D341Med (cell line): ENCODE measurements at regions not wholly inside any gene's neighbourhood (a gene's known extent, or its start where the extent isn't known, plus 50 kb on each side); places are given as distances from the start of the nearest gene placed in this dataset.
"Not testable (repeated sequence)": the region's sequence is repeated elsewhere in the genome, so short reads cannot be mapped to it uniquely, and the experiment has no call there.

Experiments used
- DNase-seq: peaks from one replicate; pipeline ENCODE4 v3.0.0; 2012; ENCODE audit warnings: low spot score

- not testable (repeated sequence) for DNase-seq
Measured at GRCh38 chr6:82816243-82816642, 249.4 kb downstream of the UBE3D start.

GRCh38 chr6:82818727-82819126 lies 246.9 kb downstream of the UBE3D start:
- no peak for DNase-seq

GRCh38 chr6:82823361-82823760 lies 242.3 kb downstream of the UBE3D start:
- DNase-seq, result no peak

DNA sequence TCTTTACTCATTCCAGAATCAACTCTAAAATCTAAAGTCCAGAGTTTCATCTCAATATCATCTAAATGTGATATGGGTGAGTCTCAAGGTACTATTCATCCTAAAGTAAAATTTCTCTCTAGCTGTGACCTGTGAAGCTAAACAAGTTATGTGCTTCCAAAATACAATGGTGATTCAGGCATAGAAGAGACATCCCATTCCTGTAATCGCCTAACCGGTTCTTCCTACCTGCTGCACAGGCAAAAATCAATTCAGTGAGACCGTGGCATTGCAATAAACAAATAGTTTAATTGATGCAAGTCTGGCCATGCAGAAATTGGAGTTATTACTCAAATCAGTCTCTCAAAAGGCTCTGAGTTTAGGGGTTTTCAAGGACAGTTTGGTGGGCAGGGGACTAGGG lies 232.8 kb downstream of the UBE3D start:
- no peak for DNase-seq

DNA sequence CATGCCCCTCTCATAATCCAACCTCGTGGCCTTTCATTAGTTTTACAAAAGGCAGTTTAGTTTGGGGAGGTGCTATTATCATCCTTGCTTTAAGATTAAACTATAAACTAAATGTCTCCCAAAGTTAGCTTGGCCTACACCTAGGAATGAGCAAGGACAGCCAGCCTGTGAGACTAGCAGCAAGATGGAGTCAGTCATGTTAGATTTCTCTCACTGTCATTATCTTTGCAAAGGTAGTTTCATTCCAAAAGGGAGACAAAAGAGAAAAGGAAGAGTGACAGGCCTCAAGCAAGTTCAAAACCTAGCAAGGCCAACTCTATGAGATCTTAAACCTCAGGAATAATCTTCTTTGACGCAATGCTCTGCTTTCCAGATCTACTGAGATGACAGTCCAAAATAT lies 232.2 kb downstream of the UBE3D start:
- DNase-seq, result no peak

- no peak for DNase-seq
Measured at GRCh38 chr6:82836022-82836575, 229.5 kb downstream of the UBE3D start.

DNA sequence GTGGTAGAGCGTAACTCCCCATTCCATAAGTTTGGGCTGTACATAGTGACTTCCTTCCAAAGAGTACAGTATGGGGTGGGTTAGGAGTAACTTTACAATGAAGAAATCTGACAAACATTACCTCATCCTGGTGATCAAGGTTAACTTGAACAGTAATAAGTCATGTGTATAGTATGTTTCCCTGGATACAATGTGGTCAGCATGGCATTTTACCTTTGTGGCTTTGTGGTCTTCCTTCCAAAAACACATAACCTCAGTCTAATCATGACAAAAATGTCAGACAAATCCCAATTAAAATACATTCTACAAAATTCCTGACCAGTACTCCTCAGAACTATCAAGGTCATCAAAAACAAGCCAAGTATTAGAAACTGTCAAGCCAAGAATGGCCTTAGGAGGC lies 225.1 kb downstream of the UBE3D start:
- DNase-seq, result no peak

DNA sequence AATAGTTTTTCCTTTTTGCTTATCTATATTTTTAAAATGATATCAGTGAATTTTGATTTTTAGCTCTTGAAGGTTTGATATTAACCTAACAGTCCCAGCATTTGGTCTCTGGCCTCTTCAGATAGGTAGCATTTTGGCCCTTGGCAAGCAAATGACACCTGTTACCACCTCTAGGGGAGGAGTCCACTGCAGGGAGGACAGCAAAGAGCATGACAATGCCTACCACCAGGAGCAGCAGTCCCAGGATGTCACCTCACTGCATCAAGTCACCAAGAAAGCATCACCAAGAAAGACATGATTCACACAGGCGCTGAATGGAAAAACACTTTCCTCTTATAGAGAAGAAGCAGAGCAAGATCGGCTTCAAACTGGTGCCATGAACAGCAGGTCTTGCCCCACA lies 224.3 kb downstream of the UBE3D start:
- DNase-seq, result no peak
